Head of caudate nucleus (tissue), 42 donors: ENCODE measurements at regions not wholly inside any gene's neighbourhood (a gene's known extent, or its start where the extent isn't known, plus 50 kb on each side); places are given as distances from the start of the nearest gene placed in this dataset.

ENCODE experiments used
- DNase-seq, 42 donors: peaks; one replicate each; pipeline versions ENCODE4 v3.0.0 to v3.0.0-alpha.2; 2020 to 2021; ENCODE audit warnings: mixed read lengths in 7 of 42
- intact Hi-C: fragments of 100-400 bp; cut with DNase I; formaldehyde crosslinking; loops from one replicate; pipeline ENCODE4 v1.15.0; 2022

DNA sequence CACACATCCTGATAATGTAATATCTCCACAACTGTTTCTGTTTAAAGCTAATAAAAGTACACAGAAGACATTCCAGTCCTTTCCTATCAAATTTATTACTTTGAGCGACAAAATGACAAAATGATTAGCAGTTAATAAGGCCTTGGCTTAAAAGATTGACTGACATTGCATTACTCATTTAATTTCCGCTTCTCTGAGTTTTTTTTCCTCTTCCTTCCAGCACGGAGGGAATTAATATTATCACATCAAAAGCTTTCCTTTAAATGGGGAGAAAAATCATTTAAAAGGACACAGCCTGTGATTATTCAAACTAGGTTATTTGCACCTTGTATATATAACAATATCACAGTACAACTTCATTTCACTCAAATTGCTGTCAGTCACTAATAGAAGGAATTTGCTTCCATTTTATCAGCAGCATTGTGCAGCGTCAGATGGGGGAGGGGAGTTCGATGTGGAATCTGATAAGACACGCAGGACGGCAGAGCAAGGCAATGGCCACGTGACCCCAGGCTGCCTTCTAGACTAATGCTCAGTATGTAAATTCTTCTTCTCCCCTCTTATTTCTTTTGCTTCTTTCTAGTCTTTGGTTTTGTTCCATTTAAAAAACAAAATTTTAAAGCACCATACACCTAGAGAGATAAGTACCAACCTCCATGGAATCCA lies 400.5 kb downstream of the IRX1 start:
- intact Hi-C loops = no loop called here
- DNase-seq = no peak

DNA sequence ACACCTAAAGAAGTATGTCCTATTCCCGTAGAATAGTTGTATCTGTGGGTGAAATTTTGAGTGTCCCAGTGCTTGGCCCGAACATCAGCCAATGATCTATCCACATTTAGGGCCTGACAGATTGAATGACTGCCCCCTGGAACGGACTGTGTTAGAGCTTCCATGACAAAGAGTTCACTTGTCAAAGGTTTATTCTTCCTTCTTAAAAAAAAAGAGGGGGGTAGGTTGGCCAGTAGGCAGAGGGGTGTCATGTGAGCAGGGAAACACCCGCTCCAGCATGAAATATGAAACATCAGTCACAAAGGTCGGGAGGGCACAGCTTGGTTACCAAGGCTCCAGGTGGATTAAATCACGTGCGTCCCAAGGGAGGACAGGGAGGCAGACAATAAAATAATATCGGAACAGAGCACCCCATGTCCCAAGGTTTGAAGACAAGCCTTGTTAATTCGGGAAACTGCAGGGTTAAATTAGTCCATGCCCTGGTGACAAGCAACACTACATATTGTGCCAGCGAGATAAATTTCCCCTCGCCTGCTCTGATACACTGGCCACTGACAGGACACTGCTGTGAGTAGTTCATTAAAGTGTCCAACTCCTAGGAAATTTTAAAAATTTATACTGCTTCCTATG lies 401.2 kb downstream of the IRX1 start:
- DNase-seq = no peak
- intact Hi-C loops = no loop called here

DNA sequence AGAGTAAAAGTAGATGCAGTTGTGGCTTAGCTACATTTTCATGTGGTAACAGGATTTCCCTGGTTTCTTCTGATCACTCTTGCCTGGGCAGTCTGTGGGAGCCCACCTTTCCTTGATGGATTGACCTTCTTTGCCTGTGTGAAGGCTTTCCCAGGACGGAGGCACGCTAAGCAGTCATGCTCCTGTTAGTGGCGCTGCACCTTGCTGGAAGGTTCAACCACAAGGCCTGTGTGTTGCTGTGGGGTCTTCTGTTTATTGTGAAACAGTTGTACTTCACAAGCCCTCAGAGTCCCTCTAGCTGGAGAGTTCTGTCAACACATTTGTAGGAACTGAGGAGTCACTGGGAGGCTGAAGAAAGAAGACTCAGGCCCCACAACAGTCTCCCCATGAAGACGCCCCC lies 402.0 kb downstream of the IRX1 start:
- intact Hi-C loops = no loop called here

DNA sequence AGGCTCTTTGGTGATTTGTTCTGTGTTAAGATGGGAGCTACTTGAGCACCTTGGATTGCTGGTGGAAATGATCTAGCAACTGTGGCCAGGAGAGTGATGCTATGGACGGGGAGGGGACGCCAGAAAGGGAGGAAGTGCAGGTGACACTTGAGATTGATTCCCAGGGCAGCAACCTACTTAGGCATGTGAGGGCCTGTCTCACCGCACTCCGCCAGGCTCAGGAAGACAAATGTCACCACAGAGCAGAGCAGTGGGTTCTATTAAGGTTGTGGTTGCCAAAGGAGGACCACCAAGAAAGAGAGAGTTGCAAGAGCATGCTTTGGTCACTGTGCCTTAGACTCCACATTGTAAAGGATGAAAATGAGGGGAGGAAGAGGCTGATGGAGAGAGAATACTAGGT lies 404.3 kb downstream of the IRX1 start:
- no peak for DNase-seq
- intact Hi-C loops = no loop called here

More for the DNA sequence above, 402.0 kb downstream of the IRX1 start:
- no peak for DNase-seq

DNA sequence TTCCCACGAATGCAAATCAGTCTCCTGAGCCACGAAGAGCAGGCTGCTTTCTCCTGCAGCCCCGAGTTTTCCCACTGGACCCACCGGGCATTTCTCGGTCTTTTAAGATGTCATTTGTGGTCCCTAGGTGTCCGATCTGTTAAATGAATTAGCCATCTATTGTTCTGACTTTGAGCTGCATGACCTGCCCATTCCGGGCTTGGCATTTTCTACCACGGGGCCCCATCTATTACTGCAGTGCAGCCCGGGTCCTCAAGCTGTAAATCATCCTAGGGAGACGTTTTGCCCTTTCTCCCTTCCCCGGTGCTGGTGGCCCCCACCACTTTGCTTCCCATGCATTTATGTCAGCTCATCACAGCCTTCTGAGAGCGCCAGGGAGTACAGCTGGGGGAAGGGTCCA lies 405.4 kb downstream of the IRX1 start:
- intact Hi-C loops = no loop called here
- DNase-seq = no peak

DNA sequence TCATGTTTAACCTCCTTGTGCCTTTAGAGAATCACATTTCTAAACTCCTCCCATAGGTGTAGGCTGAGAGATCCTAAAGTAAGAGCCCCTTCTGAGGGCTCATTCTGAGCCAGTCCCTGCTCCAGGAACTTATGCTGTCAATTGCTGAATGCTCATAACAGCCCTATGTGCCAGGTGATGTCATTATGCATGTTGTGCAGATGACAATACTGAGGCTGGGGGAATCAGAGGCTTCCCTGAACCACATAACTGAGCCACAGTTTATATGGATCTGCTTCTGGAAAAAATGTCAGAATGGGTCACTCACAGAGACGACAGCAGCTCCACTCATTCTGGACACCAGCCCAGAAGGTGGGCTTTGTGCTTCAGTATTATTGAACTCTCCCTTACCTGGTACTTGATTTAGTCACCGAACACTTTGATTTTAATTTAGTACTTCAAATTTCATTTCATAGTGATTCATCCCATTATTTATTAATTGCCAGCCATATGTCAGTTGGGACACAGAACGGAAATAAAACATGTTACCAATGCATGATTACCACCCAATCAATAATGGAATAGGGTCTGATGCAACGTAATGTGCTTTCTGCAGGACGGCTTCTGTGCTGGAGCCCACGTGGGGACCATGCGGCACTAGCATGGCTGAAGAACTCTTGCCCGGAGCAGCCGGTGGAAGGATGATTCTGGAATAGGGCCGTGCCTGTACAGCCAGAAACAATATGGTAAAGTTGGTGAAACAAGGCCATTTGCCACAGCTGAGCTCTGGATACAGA lies 406.3 kb downstream of the IRX1 start:
- intact Hi-C loops = no loop called here
- no peak for DNase-seq

DNA sequence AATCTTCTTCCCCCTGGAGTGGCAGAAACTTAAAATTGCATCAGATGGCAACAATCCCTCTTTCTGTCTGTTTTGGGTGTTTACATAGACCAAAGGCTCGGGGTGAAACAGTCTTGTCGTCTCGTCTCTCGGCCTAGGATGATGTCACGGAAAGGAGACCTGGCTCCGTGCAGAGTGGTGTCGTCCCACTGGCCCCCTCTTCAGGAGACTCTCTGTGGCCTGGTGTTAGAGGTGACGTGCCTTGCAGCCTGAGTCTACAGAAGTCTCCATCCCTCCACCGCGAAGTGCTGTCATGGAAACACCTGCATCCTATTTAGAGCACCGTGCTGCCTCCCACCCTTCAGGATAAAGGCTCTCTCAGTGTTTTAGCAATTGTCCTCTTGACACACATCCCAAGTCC lies 409.7 kb downstream of the IRX1 start:
- peak in 1 of 42 donors; percentile 32 for DNase-seq
- intact Hi-C loops = no loop called here

DNA sequence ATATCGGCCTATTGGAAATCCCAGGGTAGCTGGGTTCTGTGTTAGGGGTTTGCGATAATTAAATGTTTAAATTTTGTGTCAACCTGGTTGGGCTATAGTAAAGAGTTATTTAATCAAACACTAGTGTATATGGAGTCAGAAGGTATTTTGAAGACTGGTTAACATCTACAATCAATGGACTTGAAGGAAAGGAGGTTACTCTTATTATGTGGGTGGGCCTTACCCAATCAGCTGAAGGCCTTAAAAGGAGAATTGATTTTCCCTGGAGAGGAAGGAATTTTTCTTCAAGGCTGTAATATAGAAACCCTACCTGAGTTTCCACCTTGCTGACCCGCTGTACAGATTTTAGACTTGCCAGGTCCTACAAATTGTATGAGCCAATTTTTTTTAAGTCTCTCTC lies 411.4 kb downstream of the IRX1 start:
- intact Hi-C loops = no loop called here
- DNase-seq = no peak

DNA sequence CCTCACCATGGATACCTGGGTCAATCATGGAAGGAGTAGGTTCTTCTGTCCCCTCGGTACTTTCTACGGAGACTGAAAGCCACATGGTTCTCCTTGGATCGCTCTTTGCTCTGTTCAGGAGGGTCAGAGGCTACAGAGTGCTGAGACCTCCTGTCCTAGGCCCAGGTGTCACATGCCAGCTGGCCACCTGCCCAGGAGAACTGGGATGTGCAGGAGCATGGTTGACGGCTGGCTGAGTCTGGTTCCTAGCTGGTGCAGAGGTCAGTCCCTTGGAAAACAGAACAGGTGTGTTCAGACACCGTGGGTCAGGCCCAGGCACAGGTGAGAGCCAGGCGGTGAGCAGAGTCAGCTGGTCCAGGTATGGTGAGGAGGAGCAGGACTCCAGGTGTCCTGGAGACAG lies 416.3 kb downstream of the IRX1 start:
- intact Hi-C loops = no loop called here
- DNase-seq = peak in 1 of 42 donors; percentile 34

DNA sequence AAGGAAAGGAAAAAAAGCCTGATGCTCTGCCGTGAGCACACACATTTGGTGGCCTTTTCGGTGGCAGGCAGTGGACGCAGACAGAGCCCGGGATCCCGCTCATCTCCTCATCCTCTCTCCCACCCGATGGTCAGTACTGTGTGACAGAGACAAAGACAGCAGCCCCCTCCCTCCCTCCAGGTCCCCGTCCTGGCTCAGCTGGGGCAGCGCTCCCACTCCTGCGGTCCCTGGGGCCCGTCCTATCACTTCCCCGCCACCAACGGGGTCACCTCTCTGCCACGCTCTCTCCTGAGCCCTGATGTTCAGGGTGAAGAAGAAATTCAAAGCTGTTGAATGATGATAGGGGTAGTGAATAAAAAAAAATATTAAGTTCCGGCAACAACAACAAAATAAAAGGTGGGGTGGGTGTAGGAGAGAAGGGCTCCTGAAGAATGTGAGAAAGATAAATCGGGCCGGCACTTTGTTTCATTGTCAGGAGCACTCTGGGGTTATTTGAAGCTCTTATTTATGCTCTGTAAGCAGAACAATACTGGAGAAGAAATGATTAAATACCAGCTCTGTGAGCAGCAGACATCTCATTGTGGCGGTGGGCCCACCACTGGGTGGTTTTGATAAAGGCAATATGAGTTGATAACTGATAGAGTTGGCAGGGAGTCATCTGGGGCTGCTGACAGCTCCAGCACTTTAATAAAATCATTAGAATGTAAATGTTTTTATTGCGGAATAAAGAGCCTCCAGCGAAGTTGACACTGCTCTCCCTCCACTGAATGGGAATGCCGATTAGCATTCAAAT lies 417.7 kb downstream of the IRX1 start:
- DNase-seq = peak in 1 of 42 donors; percentile 22
- intact Hi-C loops = no loop called here

DNA sequence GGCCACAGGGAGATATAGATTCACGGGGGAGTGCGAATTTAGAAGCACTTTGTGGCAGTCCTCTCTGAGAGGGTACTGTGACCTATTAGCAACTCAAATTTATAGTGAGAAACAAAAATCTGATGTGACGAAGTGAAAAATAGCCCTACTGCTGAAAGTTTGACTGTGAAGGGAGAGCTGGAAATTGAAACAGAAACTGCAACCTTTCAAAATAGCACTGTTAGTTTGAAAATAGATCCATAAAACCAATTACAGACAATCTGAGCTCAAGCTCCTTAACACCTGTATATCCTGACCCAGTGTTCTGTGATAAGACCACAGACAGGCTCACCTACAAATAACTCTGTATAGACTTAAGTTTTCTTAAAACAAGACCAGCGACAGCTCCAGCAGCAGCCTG lies 420.1 kb downstream of the IRX1 start:
- no peak for DNase-seq
- intact Hi-C loops = no loop called here

DNA sequence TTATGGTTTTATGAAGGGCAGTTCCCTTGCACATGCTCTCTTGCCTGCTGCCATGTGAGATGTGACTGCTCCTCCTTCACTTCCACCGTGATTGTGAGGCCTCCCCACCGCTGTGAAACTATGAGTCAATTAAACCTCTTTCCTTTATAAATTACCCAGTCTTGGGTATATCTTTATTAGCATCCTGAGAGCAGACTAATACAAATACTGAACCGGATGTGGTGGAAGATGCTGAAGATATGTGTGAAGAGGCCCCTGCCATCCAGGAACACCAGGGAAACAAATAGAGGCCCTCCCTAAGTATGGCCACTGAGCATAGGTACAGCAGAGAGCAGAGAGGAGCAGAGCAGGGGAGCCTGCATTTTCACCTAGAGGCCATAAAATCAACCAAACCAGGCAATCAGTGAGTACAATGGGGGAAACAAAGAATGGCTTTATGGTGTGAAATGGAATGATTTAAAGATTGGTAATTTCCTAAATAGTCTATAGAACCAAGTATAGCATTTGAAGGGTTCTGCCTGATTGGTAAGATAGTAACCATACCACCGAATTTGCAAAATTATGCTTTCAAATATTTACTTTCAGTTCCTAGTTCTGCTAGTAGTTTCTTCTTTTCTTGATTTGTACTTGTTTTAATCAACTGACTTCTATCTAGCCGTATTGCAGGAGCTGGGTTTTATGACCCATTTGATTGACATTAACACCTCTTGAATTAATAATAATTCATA lies 421.6 kb downstream of the IRX1 start:
- intact Hi-C loops = no loop called here
- DNase-seq = no peak

DNA sequence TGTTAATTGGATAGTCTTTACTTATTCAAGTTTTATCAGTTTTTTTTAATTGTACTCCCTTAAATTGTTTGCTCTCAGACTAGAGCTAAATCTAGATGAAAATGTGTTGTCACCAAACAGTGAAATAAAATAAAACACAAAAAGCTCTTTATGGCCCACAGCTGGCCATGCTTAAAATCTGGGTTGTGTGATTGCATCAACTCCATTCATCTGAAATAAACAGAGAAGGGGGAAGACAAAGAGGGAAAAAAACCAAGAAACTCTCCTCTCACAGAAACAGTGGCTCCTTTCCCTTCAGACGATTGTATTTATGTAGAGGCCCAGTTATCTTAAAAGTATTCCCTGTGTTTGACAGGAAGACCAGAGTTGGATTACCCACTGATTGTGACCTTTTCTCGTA lies 422.4 kb downstream of the IRX1 start:
- no peak for DNase-seq
- intact Hi-C loops = no loop called here

DNA sequence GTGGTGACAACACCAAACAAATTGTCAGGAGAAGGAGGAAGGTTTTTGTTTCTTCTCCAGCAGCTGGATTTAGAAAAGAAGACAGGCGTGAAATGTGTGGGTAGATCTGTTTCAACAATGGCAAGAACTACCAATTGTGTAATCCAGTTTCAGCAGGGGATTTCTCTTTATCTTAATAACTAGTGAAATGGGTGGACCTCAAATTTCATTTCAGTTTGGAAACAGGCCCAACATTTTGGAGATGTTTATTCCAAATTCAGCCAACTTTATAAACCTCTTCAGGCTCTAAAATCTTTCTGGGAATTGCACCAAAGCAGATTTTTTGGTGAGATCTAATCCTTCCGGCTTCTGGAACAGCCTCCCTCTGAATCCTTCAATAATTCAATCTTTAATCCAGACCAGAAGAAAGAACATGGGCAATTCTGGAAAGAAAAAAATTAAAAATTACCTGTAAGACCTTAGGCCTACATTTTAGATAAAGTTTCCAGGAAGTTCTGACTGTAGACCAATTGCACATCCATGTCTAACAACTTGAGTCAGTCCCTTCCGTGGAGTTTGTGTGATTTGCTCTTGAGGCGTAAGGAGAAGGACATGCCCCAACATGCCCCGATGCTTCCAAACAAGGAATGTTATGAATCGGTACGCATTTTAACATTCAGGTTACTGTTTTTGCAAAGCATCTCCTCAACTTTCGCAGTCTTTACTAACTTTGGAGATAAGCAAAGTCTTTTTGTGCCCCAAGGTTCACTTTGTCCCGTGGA lies 423.6 kb downstream of the IRX1 start:
- peak in 1 of 42 donors; percentile 12 for DNase-seq

DNA sequence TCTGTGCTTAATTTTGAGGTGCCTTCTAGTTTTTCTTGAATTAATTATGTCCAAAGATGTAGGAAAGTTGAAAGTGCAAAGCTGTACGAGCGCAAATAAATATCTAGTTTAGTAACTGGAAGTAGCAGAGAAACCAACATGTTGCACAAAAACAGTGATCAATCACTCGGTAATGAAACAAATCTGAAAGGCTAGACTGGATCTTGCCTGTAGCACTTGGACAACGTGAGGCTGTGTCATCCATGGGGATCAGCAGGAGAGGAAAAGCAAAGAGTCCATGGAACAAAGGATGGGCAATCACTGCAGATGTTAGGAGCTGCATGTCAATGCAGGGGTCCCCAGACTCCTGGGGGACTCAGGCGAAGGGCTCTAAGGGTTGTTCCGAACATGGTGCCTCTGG lies 424.2 kb downstream of the IRX1 start:
- DNase-seq = no peak
- intact Hi-C loops = no loop called here

More for the DNA sequence above, 423.6 kb downstream of the IRX1 start:
- intact Hi-C loops = no loop called here

DNA sequence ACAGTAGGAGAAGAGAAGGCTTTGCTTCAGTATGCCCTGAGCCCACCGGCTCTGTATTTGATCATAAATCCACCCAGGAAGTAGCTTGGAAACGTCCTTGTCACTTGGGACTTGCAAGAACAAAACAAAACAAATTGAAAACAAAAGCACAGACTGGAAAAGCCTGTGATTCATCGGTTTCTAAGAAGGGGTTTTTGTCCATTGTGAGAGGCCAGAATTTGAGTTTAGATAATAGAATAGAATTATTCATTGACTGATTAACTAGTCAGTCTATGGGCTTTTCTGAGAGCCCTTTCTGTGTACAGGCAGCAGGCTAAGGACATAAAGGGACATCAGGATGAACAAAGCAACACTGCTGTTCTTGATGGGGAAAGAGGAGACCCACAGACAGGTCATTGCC lies 424.8 kb downstream of the IRX1 start:
- intact Hi-C loops = no loop called here
- peak in 4 of 42 donors; percentile 7 to 35 (median 33) for DNase-seq

DNA sequence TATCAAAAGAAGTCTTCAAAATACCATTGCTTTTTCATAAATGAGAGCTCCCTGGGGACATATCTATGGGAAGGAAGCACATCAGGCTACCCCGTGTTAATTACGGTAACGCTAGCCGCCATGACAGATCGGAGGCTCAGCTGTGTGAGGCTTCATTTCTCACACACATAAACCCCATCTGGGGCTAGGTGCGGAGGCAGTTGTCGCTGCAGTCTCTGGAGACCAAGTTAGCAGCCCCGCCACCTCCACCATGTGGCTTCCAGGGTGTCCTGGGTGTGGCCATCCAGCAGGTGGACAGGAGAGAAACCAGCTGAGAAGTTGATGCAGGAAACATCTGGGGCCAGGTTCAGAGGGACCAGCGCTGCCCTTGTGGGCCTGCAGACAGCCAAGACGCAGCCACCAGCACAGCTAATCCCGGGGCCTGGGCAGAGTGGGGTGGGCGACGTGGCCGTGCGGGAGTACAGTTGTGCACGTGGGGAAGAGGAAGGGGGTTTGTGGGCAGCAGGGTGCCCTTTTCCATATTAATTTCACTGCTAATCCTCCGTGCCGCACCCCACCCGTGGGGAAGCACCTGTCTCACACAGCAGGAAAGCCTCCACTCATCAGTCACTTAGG lies 426.5 kb downstream of the IRX1 start:
- intact Hi-C loops = no loop called here
- DNase-seq = peak in 1 of 42 donors; percentile 27
